HG02852 (cell line): ENCODE measurements at regions not wholly inside any gene's neighbourhood (a gene's known extent, or its start where the extent isn't known, plus 50 kb on each side); places are given as distances from the start of the nearest gene placed in this dataset.

Experiments
- ATAC-seq: cut with Tn5 transposase; IDR thresholded peaks from one replicate; pipeline ENCODE4 v1.9.1; 2021; ENCODE audit warnings: mild to moderate bottlenecking, moderate library complexity; ENCODE audit not compliant: unreplicated experiment

DNA sequence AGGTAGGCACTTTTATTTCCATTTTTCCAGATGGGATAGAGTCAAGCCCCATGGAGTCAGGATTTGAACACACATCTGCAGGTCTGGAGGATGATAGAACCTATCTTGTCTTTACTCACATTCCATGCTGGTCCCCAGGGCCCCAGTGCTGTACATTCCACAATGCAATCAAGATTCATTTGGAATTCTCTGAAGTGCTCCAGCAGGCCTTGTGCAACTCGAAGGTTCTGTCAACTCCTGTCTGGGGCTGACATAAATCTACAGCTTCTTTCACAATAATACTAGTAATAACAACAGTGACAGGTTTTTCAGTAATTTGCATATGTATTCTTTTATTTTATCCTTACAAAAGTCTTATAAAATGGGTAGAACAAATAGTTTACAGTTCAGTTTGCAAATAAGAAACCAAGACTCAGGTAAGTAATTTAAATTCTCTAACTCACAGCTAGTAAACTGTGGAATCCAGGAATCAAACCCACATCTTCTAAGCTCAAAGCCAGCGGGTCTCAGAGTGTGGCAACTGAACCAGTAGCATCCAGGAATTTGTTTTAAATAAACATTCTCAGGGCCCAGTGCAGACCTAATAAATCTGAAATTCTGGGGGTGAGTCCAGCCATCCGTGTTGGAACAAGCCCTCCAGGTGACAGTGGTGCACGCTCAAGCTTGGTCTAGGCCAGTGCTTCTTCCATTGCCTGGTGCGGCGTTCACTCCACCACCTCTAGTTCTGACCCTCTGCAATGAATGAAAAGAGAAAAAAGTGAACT, 137.0 kb upstream of the TNFAIP3 start:
- no peak for ATAC-seq

DNA sequence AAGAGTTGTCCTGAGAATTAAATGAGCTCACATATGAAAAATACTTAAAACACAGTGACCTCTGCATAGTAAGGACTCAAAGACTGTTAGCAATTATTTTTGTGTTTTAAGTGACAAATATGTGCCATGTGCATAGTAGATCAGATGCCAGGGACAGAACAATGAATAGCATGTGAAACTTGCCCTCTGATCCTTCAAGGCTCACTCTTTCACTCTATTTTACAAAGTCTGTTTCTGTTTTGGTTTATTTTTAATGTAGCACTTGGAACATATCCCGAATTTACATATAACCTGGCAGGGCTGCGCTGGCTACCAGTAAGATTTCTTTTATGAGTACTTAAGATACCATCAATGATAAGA, 135.5 kb upstream of the TNFAIP3 start:
- ATAC-seq: no peak

DNA sequence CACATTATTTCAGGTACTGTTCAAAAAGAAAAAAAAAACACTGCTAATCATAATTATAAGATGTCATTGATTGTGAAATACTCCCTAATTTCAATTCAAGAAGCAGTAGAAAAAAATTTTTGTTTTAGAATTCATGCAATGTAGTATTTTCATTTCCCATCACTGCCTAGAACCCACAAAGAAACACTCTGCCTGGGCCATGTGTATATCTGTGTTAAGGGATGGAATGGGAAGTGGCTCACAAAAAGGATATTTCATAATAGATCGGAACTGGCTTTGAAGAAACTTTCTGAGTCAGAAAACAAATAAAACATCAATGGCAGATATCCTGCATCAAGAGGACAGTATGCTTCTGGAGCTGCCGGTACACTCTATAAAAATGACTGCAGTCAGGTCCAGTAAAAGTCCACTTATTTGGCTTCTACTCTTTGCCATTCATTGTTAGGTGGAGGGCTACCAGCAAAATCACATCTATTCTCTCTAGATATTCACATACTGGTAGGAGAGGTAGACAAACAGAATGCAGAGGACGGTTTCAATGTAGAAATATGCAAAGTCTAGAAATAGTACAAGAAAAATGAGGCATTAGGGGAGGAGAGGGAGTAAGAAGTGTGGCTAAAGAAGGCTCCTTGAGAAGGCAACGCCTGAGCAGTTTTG, 135.0 kb upstream of the TNFAIP3 start:
- no peak for ATAC-seq

DNA sequence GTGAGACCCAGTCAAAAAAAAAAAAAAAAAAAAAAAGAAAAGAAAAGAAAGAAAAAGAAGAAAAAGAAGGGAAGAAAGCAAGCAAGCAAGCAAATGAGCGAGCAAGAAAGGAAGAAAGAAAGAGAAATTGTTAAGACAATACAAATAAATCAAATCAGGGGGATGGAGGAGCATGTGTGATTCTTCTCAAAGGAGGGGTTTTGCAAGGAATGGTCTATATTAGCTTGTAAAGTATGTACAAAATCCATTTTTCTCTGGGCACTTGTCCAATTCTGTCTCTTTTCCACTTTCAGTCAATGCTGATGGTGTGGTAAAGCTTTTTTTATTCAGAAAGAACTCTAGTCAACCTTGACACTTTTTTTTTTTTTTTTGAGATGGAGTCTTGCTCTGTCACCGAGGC, 133.7 kb upstream of the TNFAIP3 start:
- ATAC-seq: no peak

DNA sequence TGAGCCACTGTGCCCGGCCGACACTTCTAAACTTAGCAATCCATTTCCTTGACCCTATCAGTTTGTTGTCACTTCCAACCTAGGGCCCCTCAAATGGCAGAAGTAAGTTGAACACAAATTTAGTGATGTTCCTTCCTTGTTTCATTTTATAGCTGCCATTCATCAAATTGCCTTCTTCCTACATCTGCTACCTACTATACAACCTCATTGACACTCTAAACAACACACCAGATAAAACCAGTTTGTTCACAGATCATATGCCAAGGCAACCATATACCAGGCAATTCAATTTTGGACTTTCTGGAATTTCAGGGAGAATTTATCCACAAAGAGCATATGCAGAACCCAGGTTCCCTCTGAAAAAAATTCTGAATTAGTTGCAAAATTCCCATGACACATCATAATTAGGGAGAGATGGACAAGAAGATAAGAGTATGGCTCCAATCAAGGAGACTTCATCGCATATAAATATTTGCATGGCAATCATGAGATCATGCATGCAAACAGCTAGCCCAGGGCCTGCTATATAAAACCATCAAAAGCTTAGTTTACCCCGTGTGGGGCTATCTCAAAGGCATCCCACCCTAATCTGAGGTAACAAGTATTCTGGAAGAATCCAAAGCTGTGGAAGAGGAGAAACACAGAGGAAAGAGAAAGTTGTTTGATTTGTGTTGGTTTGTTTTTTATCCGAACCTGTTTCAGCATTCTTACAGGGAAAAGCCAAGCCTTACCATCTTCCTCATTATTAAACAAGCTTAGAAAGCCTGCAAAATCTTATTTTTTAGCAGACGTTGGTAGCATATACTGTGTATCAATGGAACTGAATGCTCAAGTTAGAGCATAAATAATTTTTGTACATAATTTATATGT, 132.8 kb upstream of the TNFAIP3 start:
- ATAC-seq: no peak

DNA sequence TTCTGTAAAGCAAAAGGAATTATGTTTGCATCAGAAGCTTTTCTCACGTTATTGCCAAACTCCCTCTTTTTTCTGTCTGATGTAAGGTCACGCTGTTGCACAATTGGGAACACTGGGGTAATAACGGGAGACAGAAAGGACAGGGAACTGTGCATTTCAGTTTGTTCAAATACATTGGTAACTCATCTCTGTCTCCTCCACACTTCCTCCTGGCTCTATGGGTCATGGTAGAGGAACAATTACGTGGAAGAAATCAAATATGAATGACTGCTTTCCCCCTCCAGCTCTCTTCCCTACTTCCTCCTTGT, 132.2 kb upstream of the TNFAIP3 start:
- no peak for ATAC-seq

DNA sequence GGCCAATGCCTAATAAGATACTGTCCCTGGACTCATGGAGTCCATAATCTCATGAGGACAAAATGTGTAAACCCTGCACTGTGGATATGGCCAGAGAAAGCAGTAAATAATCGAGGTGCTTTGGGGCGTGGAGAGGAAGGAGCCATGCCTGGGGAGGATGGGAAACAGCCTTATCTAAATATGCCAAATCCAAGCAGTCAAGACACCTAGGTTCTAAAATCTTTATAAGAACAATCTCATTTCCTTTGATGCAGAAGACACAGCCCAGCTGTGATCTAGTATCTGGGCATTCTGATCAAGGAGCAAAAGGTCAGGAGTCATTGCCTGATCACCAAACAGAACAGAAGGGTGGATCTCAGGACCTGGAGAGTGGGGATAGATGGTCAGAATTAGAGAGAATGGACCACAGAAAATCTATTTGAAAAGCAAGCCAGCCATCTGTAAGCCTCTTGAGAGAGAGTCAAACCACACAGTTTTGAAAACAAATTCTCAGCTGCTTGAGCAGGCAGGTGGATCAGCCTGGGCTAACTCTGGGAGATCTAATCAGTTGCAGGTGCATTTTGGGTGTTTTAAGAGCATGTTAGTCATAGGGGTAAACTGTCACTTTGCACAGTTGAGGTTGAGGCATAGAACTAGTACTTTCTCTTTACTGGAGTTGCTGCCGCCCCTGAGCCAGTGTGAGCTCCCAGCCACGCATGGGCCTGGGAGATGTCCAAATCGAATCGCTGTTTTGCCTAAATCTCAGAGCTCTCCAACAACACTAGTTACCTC, 130.8 kb upstream of the TNFAIP3 start:
- peak; percentile 96 for ATAC-seq

DNA sequence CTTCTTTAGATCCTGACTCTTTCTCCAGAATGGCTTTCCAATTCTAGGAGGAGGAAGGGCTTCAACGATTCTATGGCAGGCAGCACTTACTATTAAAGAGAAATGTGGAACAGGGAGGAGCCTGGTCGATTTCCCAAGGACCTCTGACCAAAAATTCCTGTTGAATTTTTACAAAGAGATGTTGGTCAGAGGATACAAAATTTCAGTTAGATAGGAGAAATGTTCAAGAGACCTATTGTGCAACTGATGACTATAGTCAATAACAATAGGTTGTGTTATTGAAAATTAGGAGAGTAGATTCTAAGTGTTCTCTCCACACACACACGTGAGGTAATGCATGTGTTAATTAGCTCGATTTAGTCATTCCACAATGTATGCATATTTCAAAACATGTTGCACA, 130.1 kb upstream of the TNFAIP3 start:
- ATAC-seq: no peak

DNA sequence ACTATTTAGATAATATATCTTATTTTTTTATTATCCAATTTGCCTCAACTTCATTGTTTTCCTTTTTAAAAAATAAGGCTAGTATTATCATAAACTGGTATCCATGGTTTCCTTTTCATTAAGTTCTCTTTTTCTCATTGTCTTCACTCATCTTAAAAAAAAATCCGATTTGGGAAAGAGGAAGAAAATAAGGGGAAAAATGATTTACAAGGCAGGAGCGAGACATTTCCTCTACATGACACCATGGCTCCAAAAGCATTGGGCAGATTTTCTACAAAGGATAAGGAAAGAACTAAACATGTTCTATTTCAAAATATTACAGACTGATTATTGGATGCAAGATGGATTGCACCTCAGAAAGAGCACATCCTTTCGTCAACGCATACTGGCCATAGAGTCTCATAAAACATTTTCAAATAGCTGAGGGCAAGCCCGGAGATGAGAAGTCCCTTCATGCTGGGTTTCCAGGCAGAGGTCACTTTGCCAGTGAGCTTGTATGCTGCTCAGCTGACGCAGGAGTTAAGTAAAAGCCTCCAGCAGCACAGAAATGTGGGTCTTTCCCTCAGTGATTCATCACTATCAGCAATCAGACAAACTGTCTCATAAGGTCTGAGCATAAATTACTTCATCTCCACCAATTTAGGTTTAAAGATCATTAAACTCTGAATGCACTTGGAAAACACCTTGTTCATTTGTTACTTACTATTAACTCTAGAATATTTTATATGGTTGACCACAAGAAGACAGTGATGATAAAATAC, 129.0 kb upstream of the TNFAIP3 start:
- ATAC-seq: no peak

DNA sequence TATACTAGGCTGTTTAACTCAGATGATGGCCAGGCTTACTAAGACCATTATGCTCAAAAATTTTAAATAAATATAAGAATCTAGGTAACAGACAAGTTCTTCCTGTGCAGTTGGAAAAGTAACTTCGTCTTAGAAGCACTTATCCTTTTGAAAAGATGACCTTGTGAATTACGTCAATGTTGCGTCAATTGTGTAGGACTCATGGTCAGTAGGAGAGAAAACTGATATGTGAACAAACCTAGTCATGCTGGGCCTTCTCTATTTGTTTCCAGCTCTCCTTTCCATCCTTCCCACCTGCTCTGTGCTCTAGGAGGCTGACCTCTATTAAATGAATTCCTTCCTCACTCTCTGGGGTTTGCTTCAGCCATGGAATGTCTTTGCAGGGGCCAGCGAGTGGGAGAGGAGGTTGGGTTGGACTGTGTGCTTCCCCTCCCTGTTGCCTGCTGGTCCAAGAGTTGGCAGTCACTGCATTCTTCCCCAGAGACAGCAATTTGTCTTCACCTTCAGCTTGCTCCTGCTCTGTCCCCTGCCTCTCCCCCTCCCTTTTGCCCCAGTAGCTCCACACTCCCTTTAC, 128.0 kb upstream of the TNFAIP3 start:
- ATAC-seq: no peak

DNA sequence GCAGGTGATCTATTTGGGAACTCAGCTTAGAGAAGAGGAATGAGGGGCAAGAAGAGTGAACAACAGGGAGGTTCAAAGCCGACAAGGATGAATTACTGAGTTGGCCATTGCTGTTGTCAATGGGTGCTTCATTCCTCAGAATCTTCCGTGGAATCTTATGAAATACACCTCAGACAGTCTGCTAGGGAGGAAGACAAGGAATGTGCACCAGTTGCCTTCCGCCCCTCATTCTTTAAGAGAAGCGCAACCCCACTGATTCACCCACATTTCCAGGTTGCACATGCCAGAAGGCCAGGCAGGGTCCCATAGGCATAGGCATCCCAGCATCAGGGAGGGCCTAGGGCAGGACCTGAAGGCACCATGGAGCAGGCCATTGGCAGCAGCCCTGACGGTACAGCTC, 127.5 kb upstream of the TNFAIP3 start:
- ATAC-seq: no peak

DNA sequence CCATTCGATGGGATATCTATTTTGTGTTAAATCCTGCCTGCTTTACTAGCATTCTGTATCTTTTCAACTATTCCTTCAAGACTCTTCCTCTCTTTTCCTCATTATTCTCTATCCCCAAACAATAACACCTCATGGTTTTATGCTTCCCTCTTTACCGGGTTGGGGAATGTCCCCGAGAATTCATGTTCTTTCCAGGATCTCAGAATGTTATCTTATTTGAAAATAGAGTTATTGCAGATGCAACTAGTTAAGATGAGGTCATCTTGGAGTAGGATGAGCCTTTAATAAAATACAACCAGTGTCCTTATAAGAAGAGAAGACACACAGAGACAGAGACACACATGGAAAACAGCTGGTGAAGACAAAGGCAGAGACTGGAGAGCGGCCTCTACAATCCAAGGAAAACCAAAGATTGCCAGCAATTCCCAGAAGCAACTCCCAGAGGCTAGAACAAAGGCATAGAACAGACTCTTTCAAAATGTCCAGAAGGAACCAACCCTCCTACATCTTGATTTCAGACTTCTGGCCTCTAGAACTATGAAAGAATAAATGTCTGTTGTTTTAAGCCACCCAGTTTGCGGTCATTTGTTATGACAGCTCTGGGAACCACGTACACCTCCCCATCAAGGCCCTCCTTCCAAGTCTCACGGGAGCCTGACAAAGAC, 126.8 kb upstream of the TNFAIP3 start:
- ATAC-seq: no peak

DNA sequence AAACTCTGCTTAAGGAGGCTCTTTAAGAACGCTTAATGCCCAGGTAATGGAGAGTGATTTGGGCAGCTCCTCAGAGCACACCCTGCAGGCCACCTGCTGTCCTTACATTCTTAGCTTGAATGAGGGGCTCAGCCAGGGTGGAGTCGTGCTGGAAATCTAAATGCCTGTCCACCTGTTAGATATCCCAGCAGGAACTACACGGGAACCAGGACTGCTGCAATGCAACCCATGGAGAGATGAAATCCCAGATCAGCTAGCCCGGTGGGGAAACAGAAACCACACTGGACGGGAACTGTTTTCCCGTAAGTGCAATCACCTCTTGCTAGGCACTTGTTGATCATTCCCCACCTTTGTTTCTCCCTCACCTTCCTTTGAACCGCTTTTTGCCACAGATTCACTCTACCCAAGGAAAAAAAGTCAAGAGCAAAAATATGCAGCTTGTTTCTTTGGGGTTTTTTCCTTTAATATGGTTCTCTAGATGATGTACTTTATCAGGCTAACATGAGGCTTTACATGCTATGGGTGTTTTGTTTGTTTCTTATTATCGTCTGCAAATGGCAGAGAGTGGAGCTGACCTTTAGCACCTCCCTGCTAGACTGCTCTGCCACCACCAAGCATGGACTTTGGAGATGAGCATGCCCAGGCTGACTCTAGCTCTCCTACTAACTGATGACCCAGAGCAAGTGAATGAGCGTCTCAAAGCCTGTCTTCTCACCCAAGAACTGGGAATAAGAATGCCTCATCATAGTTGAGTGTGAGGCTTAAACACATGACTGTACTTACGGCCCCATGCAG, 125.9 kb upstream of the TNFAIP3 start:
- ATAC-seq: no peak

DNA sequence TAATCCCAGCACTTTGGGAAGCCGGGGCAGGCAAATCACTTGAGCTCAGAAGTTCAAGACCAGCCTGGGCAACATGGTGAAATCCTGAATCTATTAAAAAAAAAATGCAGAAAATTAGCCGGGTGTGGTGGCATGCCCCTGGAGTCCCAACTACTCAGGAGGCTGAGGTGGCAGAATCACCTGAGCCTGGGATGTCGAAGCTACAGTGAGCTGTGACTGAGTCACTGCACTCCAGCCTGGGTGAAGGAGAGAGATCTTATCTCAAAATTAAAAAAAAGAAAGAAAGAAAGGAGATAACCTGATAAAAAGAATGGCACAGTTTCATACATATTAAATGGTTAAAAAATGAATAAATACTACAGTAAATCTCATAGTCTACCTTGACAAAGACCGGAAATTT, 123.6 kb upstream of the TNFAIP3 start:
- ATAC-seq: no peak

DNA sequence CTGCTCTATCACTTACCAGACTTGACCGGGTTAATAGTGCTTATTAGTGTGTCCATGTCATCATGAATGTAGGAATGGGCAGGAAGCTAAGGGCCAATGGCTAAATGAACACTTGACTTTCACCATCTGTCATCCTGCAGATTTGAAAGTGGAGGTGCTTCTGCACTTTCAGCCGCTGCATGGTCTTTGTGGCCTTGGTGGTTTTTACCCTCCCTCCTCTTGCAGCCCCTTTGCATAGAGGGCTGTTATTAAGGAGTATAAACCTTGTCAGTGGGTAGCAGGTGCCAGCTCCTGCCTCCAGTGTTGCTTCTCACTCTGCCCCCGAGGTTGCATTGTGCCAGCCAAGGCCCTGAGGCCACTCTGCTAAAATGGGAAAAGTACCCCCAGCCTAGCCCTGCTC, 122.2 kb upstream of the TNFAIP3 start:
- peak; percentile 79 for ATAC-seq

DNA sequence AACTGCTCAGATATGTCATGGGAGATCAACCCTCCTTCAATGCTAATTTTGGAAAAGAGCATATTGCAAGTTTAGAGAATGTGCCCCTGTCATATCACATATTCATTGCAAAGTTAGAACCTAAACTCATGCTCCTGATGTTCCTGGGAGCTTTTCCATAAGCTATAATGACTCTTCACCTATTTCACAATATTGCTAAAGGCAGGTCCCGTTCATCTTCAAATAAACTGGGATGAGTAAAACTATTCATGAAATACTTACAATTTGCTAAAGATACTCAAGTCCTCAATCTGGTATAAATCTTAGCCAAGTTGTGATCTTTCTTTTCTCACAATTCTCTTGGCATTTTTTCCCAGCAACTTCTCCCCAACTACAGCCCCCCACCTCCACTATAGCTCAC, 121.7 kb upstream of the TNFAIP3 start:
- no peak for ATAC-seq

DNA sequence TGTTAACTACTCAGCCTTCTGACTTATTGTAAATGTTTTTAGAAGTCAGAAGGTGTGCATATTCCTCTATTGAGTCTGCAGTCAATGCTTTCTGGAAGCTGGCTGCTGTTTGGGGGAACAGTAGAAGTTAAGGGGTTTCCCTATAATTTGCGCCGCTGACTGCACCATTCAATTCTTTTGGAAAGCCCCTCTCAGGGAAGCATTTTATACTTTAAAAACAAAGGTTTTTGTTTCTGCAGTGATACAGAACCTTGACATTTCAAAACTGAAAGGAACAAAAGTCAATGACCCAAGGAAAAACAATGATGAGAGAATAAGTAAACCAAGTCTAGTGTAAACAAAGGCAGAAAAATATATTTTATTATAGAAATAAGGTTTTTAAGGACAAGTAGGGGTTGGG, 120.8 kb upstream of the TNFAIP3 start:
- ATAC-seq: no peak

DNA sequence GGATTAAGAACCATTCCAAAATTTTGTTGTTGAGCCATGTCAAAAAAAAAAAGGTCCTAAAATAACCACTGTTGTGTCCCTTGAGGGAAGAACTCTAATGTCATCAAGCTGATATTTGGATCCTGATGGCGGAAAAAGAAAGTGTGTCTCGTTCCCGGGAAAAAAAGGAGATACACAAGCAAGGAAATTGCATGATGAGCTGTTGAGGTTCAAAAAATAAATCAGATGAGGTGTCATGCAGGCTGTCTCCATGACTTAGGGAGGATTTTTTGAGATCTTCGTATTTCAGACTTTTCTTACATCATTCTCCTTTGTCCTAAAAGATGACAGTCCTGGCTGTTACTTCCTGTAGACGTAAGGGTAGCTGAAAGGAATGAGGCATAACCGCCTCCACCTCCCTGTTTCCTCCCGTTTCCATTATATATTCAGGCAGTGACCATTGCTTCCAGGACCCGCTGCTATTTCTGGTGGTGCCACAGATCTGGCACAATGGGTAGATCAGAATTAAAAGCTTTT, 117.3 kb upstream of the TNFAIP3 start:
- ATAC-seq: no peak

DNA sequence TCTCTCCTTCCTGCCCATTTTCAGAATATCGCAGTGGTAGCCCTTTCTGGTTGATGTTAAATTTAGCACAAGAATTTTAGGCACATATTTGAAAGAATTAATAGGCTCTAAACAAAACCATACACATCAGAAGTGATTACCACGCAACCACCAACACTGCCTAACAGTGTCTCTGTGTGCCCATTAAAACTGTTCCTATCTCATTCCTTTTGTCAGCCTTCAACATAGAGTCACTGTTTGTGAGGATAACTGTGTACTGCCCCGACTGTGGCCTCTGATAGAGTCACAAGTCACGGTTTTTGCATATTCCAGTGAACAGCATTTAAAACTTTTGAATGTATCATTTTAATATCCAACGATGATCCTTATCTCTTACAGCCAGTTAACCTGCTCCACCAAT, 116.8 kb upstream of the TNFAIP3 start:
- no peak for ATAC-seq
